ENCODE measurements at regions not wholly inside any gene's neighbourhood (a gene's known extent, or its start where the extent isn't known, plus 50 kb on each side); places are given as distances from the start of the nearest gene placed in this dataset.

DNA sequence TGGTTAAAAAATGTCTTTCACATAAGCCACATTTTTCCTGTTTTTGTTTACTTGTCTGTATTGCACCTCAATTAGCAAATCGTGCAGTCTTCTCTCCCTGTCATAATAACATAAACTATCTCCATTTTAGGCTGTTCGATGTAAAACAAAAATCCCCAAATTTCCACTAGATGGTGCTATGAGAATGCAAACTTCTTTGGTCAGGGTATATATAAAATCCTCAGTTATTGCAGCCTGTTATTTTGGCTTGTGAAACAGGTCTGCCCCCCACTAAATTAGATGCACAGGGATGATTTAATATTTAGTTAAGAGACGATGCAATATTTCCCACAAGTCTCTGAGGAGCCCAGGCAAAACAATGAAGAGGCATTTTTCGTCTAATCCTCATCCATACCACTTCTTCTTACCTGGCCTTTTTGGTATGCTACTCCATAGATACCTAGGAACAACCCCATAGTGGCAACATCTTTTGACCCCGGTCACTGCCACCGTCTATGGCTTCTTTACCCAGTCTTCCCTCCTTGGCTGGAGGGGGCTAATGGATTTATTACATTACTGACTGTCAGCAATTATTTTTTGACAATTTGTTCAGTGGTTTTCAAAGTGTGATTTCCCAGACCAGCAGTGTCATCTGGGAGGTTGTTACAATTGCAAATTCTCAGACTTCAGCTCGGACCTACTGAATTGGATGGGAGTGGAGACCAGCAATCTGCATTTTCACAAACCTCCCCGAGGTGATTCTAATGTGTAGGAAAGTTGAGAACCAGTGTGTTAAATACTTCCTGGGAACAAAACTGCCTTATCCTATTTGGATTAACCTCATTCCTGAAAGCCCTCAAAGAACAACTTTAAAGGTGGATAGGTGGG lies 117.4 kb upstream of the CWC22 start:
- DNase-seq, result no peak

DNA sequence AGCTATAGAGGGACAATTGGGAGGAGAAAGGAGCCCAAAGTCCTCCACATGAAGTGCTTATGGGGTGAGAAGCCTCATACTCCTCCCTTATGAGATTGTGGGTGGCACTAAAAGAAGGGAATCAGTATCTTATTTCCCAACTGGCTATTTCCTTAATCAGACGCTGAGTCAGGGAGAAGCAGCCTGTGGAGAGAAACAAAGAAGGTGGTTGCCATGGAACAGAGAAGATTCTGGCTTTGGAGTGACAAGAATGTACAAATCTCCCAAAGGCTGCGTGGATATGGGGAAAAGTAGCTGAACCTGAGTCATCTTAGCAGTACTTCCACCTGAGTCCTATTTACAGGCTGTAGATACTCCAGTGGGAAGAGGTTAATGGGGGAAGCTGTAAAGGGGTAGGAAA lies 115.8 kb upstream of the CWC22 start:
- DNase-seq, result no peak

DNA sequence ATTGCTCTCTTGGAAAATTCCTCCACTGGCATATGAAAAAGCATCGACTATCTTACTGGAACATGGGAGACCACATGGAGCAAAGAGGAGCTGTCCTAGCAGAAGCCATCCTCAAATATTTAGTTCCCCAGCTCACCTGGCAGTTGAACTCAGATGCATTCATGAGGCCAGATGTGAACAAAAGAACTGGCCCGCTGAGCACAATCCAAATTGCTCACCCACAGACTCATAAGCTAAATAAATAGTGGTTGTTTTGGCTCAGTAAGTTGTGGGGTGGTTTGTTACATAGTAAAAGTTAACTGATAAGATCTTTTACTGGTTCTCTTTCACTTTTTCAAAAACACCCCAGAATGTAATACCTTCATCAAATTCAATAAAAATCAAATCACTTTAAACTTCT lies 108.6 kb upstream of the CWC22 start:
- DNase-seq, result no peak

DNA sequence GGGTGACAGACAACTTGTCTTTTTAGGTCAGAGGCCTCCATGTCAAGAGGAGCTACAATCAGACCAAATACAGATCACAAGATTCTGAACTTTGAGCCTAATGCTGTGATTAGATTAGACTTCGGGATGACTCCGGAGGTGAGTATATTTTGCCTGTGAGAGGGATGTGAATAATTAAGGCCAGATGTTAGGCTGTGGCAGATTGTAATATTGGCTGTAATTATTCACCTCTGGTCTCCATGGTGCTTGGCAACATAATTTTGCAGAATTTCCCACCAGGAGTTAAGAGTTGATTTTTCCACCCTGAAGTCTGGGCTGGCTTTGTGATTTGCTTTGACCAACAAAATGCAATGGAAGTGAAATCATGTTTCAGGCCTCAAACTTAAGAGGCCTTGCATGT lies 108.2 kb upstream of the CWC22 start:
- DNase-seq, result no peak

DNA sequence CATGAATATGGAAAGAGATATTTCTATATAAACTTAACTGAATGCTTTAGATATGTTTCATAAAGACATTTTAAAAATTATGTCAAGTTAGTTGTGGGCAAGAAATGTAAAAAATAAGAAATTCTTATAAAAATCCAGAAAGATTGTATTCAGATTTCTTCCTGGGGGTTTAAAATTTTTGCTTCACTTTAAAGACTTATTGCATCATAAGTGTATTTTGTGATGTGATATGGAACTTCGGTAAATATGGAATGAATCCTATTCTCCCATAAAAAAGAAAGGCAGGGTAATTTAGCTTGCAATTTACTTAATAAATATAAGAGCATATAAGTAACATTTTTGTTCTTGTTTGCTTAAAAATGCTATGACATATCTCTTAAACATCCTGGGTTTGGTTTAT lies 104.8 kb upstream of the CWC22 start:
- no peak for DNase-seq

DNA sequence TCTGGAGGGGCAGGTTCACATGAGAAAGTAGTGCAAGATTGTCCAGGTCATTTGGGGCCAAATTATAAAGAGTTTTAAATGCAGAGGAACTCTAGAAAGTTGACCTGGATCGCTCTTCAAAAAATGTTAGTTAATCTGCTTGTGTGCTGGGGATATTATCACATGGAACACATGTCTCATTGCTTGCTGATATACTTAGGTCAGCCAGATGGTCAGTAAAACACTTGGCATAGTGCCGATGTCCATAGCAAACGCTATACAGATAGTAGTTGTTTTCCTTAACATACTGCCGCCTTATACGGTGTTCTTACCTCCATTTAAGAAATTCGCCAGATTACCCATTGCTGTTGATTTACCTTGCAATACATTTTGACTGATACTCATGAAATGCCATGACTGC lies 103.4 kb upstream of the CWC22 start:
- DNase-seq, result no peak

DNA sequence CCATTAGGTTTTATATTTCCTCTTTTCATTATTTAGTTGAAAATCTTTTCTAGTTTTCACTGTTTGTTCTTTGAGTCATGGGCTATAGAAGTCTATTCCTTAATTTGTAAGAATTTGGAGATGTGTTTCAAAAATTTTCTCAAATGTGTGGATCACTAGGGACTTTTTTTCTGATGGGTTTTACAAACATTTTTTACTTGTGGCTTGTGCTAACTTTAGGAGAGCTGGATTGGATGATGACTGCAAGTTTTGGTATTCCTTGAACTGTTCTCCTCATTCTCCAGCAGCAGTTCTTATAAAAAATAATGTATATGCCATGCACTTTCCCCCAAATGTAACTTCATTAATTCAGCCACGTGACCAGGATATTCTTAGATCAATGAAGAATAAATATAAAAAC lies 94.7 kb upstream of the CWC22 start:
- DNase-seq, result no peak

DNA sequence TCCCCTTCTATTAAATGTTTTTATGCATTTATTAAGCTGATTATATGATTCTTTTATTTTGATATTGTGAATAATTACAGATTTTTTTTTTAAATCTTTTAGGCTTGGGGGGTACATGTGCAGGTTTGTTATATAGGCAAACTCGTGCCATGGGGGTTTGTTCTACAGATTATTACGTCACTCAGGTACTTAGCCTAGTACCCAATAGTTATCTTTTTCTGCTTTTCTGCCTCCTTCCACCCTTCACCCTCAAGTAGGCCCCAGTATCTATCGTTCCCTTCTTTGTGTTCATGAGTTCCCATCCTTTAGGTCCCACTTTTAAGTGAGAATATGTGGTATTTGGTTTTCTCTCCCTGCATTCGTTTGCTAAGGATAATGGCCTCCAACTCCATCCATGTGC lies 92.2 kb upstream of the CWC22 start:
- no peak for DNase-seq

DNA sequence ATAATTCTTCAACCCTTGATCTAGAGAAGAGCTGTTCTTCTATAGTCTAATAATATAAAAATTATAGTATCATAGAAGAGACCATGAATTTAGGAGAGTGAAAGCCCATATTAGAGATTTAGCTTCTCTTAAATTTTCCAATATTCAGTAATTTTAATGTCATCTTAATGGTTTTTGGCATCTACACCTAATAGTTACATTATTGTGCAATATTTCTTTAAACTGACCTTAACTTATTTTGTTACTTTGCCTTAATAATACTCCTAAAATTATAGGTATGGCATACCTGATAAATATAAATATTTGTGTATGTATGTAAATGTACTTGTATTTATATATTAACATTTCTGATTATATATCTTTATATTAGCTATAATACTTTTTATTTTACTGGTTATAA lies 78.0 kb upstream of the CWC22 start:
- DNase-seq, result no peak

DNA sequence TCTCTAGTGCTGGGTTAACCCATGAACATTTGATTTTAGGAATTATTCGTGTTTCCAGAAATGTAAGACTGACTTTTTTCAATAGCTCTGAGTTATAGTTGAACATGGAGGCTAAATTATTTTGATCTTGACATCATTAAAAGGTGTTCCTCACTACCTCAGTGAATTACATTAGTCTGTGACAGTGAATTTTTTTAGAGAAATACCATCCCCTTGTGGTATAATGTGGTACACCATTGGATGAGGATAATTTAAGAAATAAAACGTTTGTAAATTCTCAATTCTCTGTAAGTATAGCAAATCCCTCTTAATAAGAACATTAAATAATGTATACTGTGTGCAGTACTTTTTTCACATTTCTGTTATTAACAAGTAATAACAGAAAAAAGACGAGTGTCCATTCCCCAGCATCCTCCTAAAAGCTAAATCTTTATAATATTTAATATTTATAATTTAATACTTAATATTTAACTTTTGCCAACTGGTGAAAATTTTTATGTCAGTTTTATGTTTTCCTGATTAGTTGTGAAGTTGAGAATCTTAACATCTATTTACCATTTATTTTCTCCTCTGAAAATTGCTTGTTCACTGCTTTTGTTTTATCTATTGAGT lies 70.3 kb upstream of the CWC22 start:
- no peak for DNase-seq

DNA sequence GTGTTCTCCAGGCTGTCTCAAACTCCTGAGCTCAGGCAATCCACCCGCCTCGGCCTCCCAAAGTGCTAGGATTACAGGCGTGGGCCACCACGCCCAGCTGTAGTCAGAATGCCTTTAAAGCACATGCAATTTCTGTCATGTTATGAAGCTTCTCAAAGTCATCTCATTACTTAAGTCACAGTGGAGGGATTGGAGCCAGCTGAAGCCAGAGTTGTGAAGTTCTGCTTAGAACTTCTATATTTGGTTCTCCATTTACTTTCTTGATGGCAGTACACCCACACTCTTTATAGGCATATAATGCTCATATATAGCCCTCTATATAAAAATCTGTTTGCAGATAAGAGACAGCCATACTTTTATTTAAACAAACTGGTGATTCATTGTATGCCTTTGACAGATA lies 68.8 kb upstream of the CWC22 start:
- no peak for DNase-seq

DNA sequence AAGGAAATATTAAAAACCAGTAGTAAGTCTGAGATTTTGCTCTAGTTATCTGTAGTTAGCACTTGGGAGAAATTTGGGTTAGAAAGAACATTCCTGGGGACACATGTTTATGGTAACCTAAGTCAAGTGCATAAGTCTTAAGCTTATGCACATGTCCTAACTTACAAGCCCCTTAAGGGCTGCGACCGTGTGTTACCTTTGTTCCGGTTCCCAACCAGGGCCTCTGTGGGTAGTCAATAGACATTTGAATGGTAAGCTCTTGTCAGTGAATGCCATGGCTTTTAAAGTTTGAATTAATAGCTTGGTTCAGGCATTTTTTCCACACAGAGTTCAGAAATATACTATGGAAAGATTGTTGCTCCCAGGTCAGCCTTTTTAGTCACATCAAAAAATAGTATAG lies 64.7 kb upstream of the CWC22 start:
- DNase-seq, result no peak

DNA sequence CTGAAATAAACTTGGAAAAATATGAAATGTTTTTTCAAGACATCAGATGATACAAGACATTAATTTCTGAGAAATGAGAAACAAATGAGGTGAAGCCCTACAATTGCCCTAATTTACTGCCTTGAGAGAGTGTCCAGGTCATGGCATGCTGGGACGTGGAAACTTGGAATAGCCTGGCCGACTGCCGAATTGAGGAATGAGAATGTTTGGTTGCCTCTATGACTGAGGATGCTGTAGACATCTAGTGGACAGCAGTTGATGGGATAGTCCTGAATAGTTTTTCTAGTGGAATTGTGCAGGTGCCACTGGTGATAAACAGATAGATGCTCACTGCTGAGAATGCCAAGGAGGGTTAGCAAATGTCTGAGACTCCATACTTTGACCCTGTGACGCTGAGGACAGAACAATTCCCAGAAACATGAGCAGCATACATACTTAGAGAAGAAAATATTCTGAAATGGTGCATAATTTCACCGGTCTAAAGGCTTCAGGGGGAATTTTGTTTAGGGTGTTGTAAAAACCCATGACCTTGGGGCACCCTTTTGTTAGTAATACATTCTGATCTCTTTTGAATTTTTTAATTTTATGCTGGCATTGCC lies 56.5 kb upstream of the CWC22 start:
- no peak for DNase-seq

DNA sequence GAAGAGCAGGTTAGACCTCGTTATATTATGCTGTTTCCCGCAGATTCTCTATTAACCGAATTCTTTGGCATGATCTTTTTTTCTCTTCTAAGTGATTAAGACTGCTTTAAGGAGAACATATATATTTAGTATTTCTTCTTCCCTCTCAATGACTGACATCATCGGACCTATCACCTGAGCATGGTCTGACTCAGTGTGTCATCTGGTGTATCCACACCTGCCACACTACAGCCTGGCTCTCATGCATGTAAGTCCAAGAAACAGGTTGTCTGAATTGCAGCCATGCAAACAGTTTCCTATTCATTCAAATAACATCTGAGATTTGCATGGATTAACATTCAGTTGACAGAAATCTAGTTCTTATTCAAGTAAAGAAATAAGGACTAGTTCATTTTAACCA lies 55.1 kb upstream of the CWC22 start:
- no peak for DNase-seq

DNA sequence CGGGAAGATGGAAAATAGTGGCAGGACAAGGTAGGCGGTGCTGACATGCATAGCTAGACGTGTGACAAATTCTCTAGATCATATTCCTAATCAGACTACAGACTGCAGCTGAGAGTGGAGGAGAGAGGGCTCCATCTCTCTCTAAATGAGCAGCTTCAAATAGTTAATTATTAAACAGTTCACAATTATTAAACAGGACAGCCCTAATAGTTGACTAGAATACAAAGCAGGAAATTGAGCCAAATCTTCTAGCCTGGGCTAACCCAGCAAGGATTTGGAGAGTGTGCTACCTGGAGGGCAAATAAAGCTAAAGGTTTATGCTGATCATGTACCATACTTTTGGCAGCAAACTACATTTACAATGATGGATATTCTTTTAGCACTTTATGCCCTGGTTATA lies 54.4 kb upstream of the CWC22 start:
- DNase-seq, result no peak

DNA sequence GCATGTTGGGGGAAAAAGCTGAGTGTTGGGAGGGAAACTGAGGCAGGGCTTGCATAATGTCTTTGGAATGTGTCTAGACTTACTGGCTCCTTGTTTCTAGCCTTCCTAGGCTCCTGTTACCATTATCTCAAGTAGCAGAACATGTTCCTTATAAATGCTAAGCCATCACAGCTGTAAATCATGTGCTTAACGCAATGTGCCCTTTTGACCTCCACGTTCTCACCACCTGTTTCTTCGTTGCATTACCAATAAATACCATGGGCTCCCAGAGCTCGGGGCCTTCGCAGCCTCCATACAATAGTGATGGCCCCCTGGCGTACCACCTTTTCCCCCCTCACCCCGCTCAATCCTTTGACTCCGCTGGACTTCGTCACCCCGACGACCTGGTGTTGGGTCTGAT lies 54.0 kb upstream of the CWC22 start:
- DNase-seq, result no peak

DNA sequence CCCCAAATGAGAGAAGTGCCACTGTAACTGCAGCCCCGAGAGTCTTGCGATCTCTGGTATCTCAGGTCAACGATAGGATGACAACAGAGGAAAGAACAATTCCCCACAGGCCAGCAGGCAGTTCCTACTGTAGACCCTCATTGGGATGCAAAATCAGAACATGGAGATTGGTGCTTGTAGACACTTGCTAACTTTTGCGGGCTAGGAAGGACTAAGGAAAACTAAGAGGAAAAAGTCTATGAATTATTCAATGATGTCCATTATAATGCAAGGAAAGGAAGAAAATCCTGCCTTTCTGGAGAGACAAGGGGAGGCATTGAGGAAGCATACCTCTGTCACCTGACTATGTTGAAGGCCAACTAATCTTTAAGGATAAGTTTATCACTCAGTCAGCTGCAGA lies 51.9 kb upstream of the CWC22 start:
- DNase-seq, result no peak

DNA sequence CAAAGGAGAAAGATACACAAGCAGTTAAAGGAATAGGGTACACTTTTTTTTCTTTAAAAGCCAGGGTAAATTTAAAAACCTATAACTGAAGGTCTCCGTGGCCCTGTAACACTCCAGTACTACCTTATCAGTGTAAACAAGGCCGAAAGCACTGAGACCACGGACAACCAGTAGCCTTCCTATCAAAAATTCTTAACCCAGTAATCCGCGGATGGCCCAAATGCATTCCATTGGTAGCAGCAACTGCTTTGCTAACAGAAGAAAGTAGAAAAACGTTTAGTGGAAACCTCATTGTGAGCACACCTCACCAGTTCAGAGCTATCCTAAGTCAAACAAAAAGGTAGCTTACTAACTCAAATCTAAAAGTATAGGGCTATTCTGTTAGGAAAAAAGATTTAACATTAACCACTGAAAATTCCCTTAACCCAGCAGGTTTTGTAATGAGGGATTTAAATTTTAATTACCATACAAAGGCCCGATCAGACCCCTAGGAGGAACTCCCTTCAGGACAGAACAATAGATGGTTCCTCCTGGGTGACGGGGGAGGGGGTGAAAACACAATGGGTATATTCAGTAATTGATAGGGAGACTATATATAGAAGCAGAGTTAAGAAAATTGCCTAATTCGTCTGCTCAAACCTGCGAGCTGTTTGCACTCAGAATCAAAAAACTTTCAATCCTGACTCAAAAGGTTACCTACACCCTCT lies 50.8 kb upstream of the CWC22 start:
- DNase-seq, result no peak

Data from activated gamma-delta T cell treated with Interleukin-2 at 50 U/mL for 16 hours (primary cell).